H1 (cell line): ENCODE measurements at regions not wholly inside any gene's neighbourhood (a gene's known extent, or its start where the extent isn't known, plus 50 kb on each side); places are given as distances from the start of the nearest gene placed in this dataset.

ENCODE experiments used
- CTCF ChIA-PET: fragments of 300-600 bp; sonication (Branson Sonifier 250); formaldehyde crosslinking; loops from one replicate; lab custom pipeline; 2021; ENCODE audit not compliant: partially characterized antibody; lab: Charles Lee
- POLR2A ChIA-PET: fragments of 300-600 bp; sonication (Branson Sonifier 250); formaldehyde crosslinking; loops from one replicate; lab custom pipeline; 2021; ENCODE audit warnings: inconsistent platforms; ENCODE audit not compliant: partially characterized antibody; lab: Charles Lee
- DNase-seq, 2 experiments: peaks; one replicate each; pipeline versions ENCODE4 v3.0.0 to v3.0.0-alpha.2; 2010 to 2022; ENCODE audit warnings: low spot score in 2 of 2, low read depth in 1 of 2, mixed read lengths in 1 of 2
- FAIRE-seq: peaks from 2 replicates; lab custom pipeline; 2011; peaks lifted over from hg19 to GRCh38; lab: Jason Lieb, UNC
- H2AFZ ChIP-seq: 2 replicates; pipeline ENCODE4 v1.8.1; 2012; ENCODE audit warnings: low read length, inconsistent platforms
- H2AK5ac ChIP-seq: 2 replicates; pipeline ENCODE4 v1.6.1; 2013; ENCODE audit warnings: low read depth, low read length
- H2BK120ac ChIP-seq: replicated peaks from 2 replicates; pipeline ENCODE3; 2013; ENCODE audit warnings: low read depth, low read length, inconsistent platforms
- H2BK12ac ChIP-seq: 2 replicates; pipeline ENCODE4 v1.6.1; 2013; ENCODE audit warnings: low read depth, low read length
- H2BK15ac ChIP-seq: 2 replicates; pipeline ENCODE4 v1.6.1; 2013; ENCODE audit warnings: low read length
- H2BK20ac ChIP-seq: 2 replicates; pipeline ENCODE4 v1.6.1; 2013; ENCODE audit warnings: low read length
- H2BK5ac ChIP-seq: 2 replicates; pipeline ENCODE4 v1.6.1; 2013; ENCODE audit warnings: low read depth, low read length
- H3K14ac ChIP-seq: 2 replicates; pipeline ENCODE4 v1.6.1; 2013; ENCODE audit warnings: inconsistent platforms; ENCODE audit not compliant: insufficient read length
- H3K18ac ChIP-seq: 2 replicates; pipeline ENCODE4 v1.6.1; 2013; ENCODE audit warnings: low read length; ENCODE audit errors: extremely low read depth
- H3K23ac ChIP-seq: 2 replicates; pipeline ENCODE4 v1.6.1; 2013; ENCODE audit warnings: inconsistent platforms; ENCODE audit not compliant: insufficient read length
- H3K23me2 ChIP-seq: 2 replicates; pipeline ENCODE4 v1.6.1; 2013; ENCODE audit warnings: low read depth, low read length
- H3K27ac ChIP-seq: 2 replicates; pipeline ENCODE4 v1.6.1; 2011; ENCODE audit warnings: low read depth, low read length, inconsistent platforms
- H3K27me3 ChIP-seq, 4 experiments: replicated peaks in 1 of 4; 1 replicate in 1 of 4; 2 replicates in 3 of 4; pipeline versions ENCODE4 v1.6.1 to v1.8.1; 2011 to 2013; ENCODE audit warnings: low read length in 3 of 4, mild to moderate bottlenecking in 3 of 4, inconsistent platforms in 2 of 4, mixed read lengths in 2 of 4, moderate library complexity in 1 of 4; ENCODE audit not compliant: control insufficient read depth in 3 of 4, insufficient read depth in 3 of 4; ENCODE audit errors: extremely low read depth in 1 of 4
- H3K36me3 ChIP-seq, 4 experiments: 2 replicates each; pipeline versions ENCODE4 v1.6.1 to v1.8.1; 2011 to 2013; ENCODE audit warnings: mild to moderate bottlenecking in 4 of 4, low read length in 3 of 4, moderate library complexity in 2 of 4, control low read depth in 1 of 4, inconsistent platforms in 1 of 4; ENCODE audit not compliant: insufficient read depth in 4 of 4, control insufficient read depth in 2 of 4
- H3K4ac ChIP-seq: replicated peaks from 2 replicates; pipeline ENCODE3; 2013; ENCODE audit warnings: low read length, low read depth, mixed read lengths, inconsistent platforms; ENCODE audit not compliant: insufficient read length
- H3K4me1 ChIP-seq, 4 experiments: replicated peaks in 1 of 4; 1 replicate in 1 of 4; 2 replicates in 3 of 4; pipeline versions ENCODE4 v1.6.1 to v1.8.1; 2011 to 2013; ENCODE audit warnings: low read length in 3 of 4, inconsistent platforms in 2 of 4, mixed read lengths in 1 of 4; ENCODE audit not compliant: insufficient read depth in 4 of 4, control insufficient read depth in 3 of 4
- H3K4me2 ChIP-seq, 2 experiments: 2 replicates each; pipeline versions ENCODE4 v1.6.1 to v1.8.1; 2011 to 2013; ENCODE audit warnings: low read depth in 2 of 2, low read length in 2 of 2, control low read depth in 1 of 2, inconsistent platforms in 1 of 2, mild to moderate bottlenecking in 1 of 2; ENCODE audit not compliant: insufficient read depth in 1 of 2
- H3K4me3 ChIP-seq, 4 experiments: fragments of 200-600, 300-600 bp in 1 of 4; sonication (generic), shearing (Covaris generic), sonication (Bioruptor Twin) in 1 of 4; 2 replicates each; pipeline versions ENCODE4 v1.5.1 to v1.8.1; 2011 to 2016; ENCODE audit warnings: low read length in 4 of 4, low read depth in 3 of 4, control low read depth in 2 of 4, inconsistent platforms in 2 of 4, mild to moderate bottlenecking in 2 of 4, mixed read lengths in 1 of 4, moderate library complexity in 1 of 4; ENCODE audit not compliant: insufficient read depth in 2 of 4; ENCODE audit errors: extremely low read depth in 1 of 4
- H3K56ac ChIP-seq: replicated peaks from 2 replicates; pipeline ENCODE3; 2013; ENCODE audit warnings: low read depth, mild to moderate bottlenecking, mixed read lengths, low read length, inconsistent platforms; ENCODE audit not compliant: insufficient read length
- H3K79me1 ChIP-seq: 2 replicates; pipeline ENCODE4 v1.6.1; 2013; ENCODE audit warnings: low read depth, low read length, control low read depth
- H3K79me2 ChIP-seq, 2 experiments: 2 replicates each; pipeline versions ENCODE4 v1.6.1 to v1.8.1; 2012 to 2013; ENCODE audit warnings: low read length in 2 of 2, mild to moderate bottlenecking in 2 of 2, inconsistent platforms in 1 of 2; ENCODE audit not compliant: insufficient read depth in 2 of 2, control insufficient read depth in 1 of 2
- H3K9ac ChIP-seq, 4 experiments: replicated peaks in 1 of 4; 1 replicate in 1 of 4; 2 replicates in 3 of 4; pipeline versions ENCODE4 v1.6.1 to v1.8.1; 2011 to 2013; ENCODE audit warnings: low read depth in 3 of 4, low read length in 3 of 4, control low read depth in 2 of 4, mild to moderate bottlenecking in 2 of 4, moderate library complexity in 2 of 4, inconsistent platforms in 1 of 4; ENCODE audit errors: extremely low read depth in 1 of 4
- H3K9me3 ChIP-seq, 2 experiments: 2 replicates each; pipeline versions ENCODE4 v1.6.1 to v1.8.1; 2012 to 2013; ENCODE audit warnings: mild to moderate bottlenecking in 2 of 2, moderate library complexity in 2 of 2, control low read depth in 1 of 2, inconsistent platforms in 1 of 2, low read depth in 1 of 2, low read length in 1 of 2, mixed read lengths in 1 of 2; ENCODE audit not compliant: insufficient read depth in 2 of 2
- H4K20me1 ChIP-seq, 2 experiments: replicated peaks in 1 of 2; 2 replicates each; pipeline versions ENCODE3 to v1.8.1; 2011 to 2013; ENCODE audit warnings: inconsistent platforms in 2 of 2, low read length in 2 of 2, mild to moderate bottlenecking in 1 of 2; ENCODE audit not compliant: insufficient read depth in 2 of 2, control insufficient read depth in 1 of 2
- H4K5ac ChIP-seq: 2 replicates; pipeline ENCODE4 v1.6.1; 2013; ENCODE audit warnings: low read length, low read depth, mixed read lengths, inconsistent platforms; ENCODE audit not compliant: insufficient read length
- H4K8ac ChIP-seq: 2 replicates; pipeline ENCODE4 v1.8.0; 2013; ENCODE audit warnings: mild to moderate bottlenecking, moderate library complexity, low read length, inconsistent platforms; ENCODE audit not compliant: insufficient read depth; ENCODE audit errors: extremely low read depth
- H4K91ac ChIP-seq: replicated peaks from 2 replicates; pipeline ENCODE3; 2013; ENCODE audit warnings: low read length, mixed read lengths, inconsistent platforms; ENCODE audit not compliant: insufficient read length
- HDAC6 ChIP-seq: IDR thresholded peaks from one replicate; pipeline ENCODE4 v1.7.1; 2012; ENCODE audit warnings: low read depth, mild to moderate bottlenecking, inconsistent platforms, low read length, moderate library complexity
- RAD21 ChIP-seq, 2 experiments: IDR thresholded peaks in 1 of 2; conservative IDR thresholded peaks in 1 of 2; 2 replicates each; pipeline ENCODE4 v1.6.1; 2011; ENCODE audit warnings: low read depth in 2 of 2, low read length in 2 of 2, improper control_type of control experiment in 1 of 2, inconsistent platforms in 1 of 2, mild to moderate bottlenecking in 1 of 2, moderate library complexity in 1 of 2
- SP2 ChIP-seq: IDR thresholded peaks from 2 replicates; pipeline ENCODE4 v1.6.1; 2012; ENCODE audit warnings: mild to moderate bottlenecking, low read length, inconsistent platforms
- WGBS, 2 experiments: shearing (Covaris generic) in 1 of 2; methylation state at CpG; one replicate each; pipeline versions ENCODE4 v1.1.6 to v1.1.7; 2013 to 2015; ENCODE audit warnings: low lambda C conversion rate in 2 of 2, mixed read lengths in 2 of 2, inconsistent platforms in 1 of 2, low coverage in 1 of 2, missing lambda C conversion rate in 1 of 2; ENCODE audit not compliant: insufficient replicate concordance in 2 of 2, insufficient coverage in 1 of 2, insufficient read length in 1 of 2; ENCODE audit errors: extremely low coverage in 1 of 2, missing lambda C conversion rate in 1 of 2; 5-methylcytosine and 5-hydroxymethylcytosine counted together

DNA sequence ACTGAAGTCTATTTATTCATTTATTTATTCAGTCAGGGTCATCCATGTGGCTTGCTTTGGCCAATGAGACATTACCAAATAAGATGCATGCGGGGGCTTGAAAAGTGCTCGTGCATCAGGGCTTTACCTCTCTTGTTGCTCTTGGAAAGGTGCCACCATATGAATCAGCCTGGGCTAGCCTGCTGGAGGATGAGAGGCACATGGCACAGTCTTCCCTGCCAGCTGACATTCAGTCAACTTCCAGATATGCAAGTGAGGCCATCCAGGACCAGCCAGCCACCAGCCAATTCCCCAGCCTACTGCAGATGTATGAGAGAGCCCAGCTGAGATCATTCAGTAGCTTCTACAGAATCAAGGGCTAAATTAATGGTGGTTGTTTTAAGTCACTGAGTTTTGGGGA is 105.2 kb upstream of the RPH3A start:
- FAIRE-seq, result no peak
- Histone ChIP-seq H2AK5ac (no peak overlapping the region), H3K4me1 (no peaks in the 10 kb centered on the region), H3K27me3 (no peaks in the 10 kb centered on the region), H3K4me2 (no peak overlapping the region), H2BK15ac (no peak overlapping the region), H3K9me3 (no peaks in the 10 kb centered on the region), H3K4me3 (no peak overlapping the region), H3K23me2 (no peaks in the 10 kb centered on the region), H3K9ac (no peak overlapping the region), H3K27ac (no peak overlapping the region), H3K14ac (no peak overlapping the region), H3K56ac (no peak overlapping the region), H3K36me3 (no peaks in the 10 kb centered on the region), H2BK20ac (no peak overlapping the region), H2AFZ (no peak overlapping the region), H2BK12ac (no peak overlapping the region), H3K4ac (no peak overlapping the region), H3K18ac (no peak overlapping the region), H3K23ac (no peak overlapping the region), H4K20me1 (no peaks in the 10 kb centered on the region), H3K79me1 (no peaks in the 10 kb centered on the region), H2BK5ac (no peak overlapping the region), H4K91ac (no peak overlapping the region), H4K8ac (no peak overlapping the region), H3K79me2 (no peaks in the 10 kb centered on the region), H4K5ac (no peak overlapping the region), H2BK120ac (no peak overlapping the region)
- DNase-seq, result no peak
- CTCF ChIA-PET, result interaction anchor here (0.6 to 1.3 kb wide), 3 partner anchors 10 to 490 kb away, joined by 3 read pairs; no protein-coding TSS in a partner anchor
- WGBS, 2 experiments, result 80% methylated on average over 2 of the region's 2 CpGs; no CpG with 5 or more reads in 1 of the 2 experiments
- POLR2A ChIA-PET, result no interaction called here
- TF ChIP-seq SP2, result no peak
- no peak for TF ChIP-seq RAD21 (IDR thresholded peaks at IDR 0.05 in 1 of 2, conservative IDR thresholded peaks at IDR 0.05 in 1 of 2; ENCODE audit: low read depth in 2 of 2, low read length in 2 of 2)
- no peak for TF ChIP-seq HDAC6
